ENCODE measurements at regions not wholly inside any gene's neighbourhood (a gene's known extent, or its start where the extent isn't known, plus 50 kb on each side); places are given as distances from the start of the nearest gene placed in this dataset.

- WGBS (ENCODE audit: insufficient coverage): 66% methylated on average over 5 of the region's 5 CpGs
- Histone ChIP-seq H3K79me2 (ENCODE audit: control insufficient read depth, insufficient read depth, low read length) (no peaks in the 10 kb centered on the region), H3K27me3 (replicated peaks in 1 of 4; ENCODE audit: control extremely low read depth in 1 of 4, control insufficient read depth in 3 of 4, insufficient read depth in 4 of 4, low read length in 3 of 4) (no peaks in the 10 kb centered on the region), H3K4me2 (replicated peaks; ENCODE audit: low read depth, low read length, poor library complexity, severe bottlenecking) (no peak overlapping the region), H2AFZ (ENCODE audit: insufficient read depth, low read depth, low read length, poor library complexity, severe bottlenecking) (no peak overlapping the region), H3K27ac (ENCODE audit: low read length in 2 of 2) (no peak overlapping the region), H3K4me3 (ENCODE audit: control extremely low read depth in 1 of 5, extremely low read depth in 1 of 5, insufficient read depth in 1 of 5, low read depth in 2 of 5, low read length in 4 of 5) (no peak overlapping the region), H3K4me1 (ENCODE audit: control insufficient read depth in 2 of 2, insufficient read depth in 2 of 2, low read length in 2 of 2) (peaks cover 42 to 75% of the 10 kb centered on the region in 2 donors), H3K9me3 (ENCODE audit: control extremely low read depth in 1 of 3, control insufficient read depth in 2 of 3, insufficient read depth in 1 of 3, low read length in 2 of 3) (peaks cover 0 to 6% (median 0%) of the 10 kb centered on the region in 3 donors), H3K36me3 (replicated peaks in 1 of 2; ENCODE audit: control extremely low read depth in 1 of 2, control insufficient read depth in 1 of 2, extremely low read depth in 1 of 2, insufficient read depth in 2 of 2, low read length in 1 of 2) (no peaks in the 10 kb centered on the region), H4K20me1 (ENCODE audit: control insufficient read depth, insufficient read depth, low read length, poor library complexity, severe bottlenecking) (no peaks in the 10 kb centered on the region), H3K9ac (ENCODE audit: low read length) (no peak overlapping the region)
- TF ChIP-seq EZH2 (IDR thresholded peaks at IDR 0.05; ENCODE audit: borderline replicate concordance, insufficient read depth, low read depth, low read length, poor library complexity, severe bottlenecking) (no peak), CTCF (IDR thresholded peaks at IDR 0.05) (no peak)
- Mint-ChIP-seq H3K9me3 (ENCODE audit: insufficient read depth) (no peaks in the 10 kb centered on the region), H3K4me3 (no peak overlapping the region), H3K4me1 (peaks cover 73% of the 10 kb centered on the region), H3K27ac (peak overlapping the region; percentile 41), H3K27me3 (no peaks in the 10 kb centered on the region)
- ChIA-PET POLR2A (interaction anchor here (0.5 kb wide), 1 partner anchor 123 kb away, joined by 3 read pairs; no protein-coding TSS in a partner anchor), CTCF (interaction anchor here (0.6 to 4.5 kb wide), 5 partner anchors 16 to 180 kb away, joined by 3 to 17 read pairs (median 3); no protein-coding TSS in a partner anchor)
- ATAC-seq (ENCODE audit: low read depth) (no peak), DNase-seq (no peak)
- intact Hi-C loops (cut with micrococcal nuclease): no loop called here
Measured at GRCh38 chr22:22407061-22407460, 101.5 kb downstream of the ZNF280B start.

- POLR2A ChIA-PET: interaction anchor here (1.1 kb wide), 1 partner anchor 13 kb away, joined by 3 read pairs; no protein-coding TSS in a partner anchor
- peaks cover 69% of the 10 kb centered on the region for H3K4me1 Mint-ChIP-seq
- H3K79me2 ChIP-seq (ENCODE audit: control insufficient read depth, insufficient read depth, low read length): no peaks in the 10 kb centered on the region
- H3K4me1 ChIP-seq (ENCODE audit: control insufficient read depth in 2 of 2, insufficient read depth in 2 of 2, low read length in 2 of 2): peaks cover 42 to 68% of the 10 kb centered on the region in 2 donors
- no peak for ATAC-seq (ENCODE audit: low read depth)
- H3K4me2 ChIP-seq (replicated peaks; ENCODE audit: low read depth, low read length, poor library complexity, severe bottlenecking): no peak overlapping the region
- no peak overlapping the region for H3K4me3 ChIP-seq (ENCODE audit: control extremely low read depth in 1 of 5, extremely low read depth in 1 of 5, insufficient read depth in 1 of 5, low read depth in 2 of 5, low read length in 4 of 5)
- DNase-seq: no peak
- no peaks in the 10 kb centered on the region for H4K20me1 ChIP-seq (ENCODE audit: control insufficient read depth, insufficient read depth, low read length, poor library complexity, severe bottlenecking)
- no peak overlapping the region for H3K27ac ChIP-seq (ENCODE audit: low read length in 2 of 2)
- no peaks in the 10 kb centered on the region for H3K27me3 Mint-ChIP-seq
- intact Hi-C loops (cut with micrococcal nuclease): no loop called here
- no peak overlapping the region for H3K4me3 Mint-ChIP-seq
- no peak overlapping the region for H3K27ac Mint-ChIP-seq
- no peak overlapping the region for H2AFZ ChIP-seq (ENCODE audit: insufficient read depth, low read depth, low read length, poor library complexity, severe bottlenecking)
- H3K9ac ChIP-seq (ENCODE audit: low read length): no peak overlapping the region
- CTCF ChIA-PET: interaction anchor here (1.2 to 4.5 kb wide), 8 partner anchors 8 to 547 kb away, joined by 3 to 50 read pairs (median 8); no protein-coding TSS in a partner anchor
- no peaks in the 10 kb centered on the region for H3K27me3 ChIP-seq (replicated peaks in 1 of 4; ENCODE audit: control extremely low read depth in 1 of 4, control insufficient read depth in 3 of 4, insufficient read depth in 4 of 4, low read length in 3 of 4)
- TF ChIP-seq CTCF (IDR thresholded peaks at IDR 0.05): no peak
- no peak for TF ChIP-seq EZH2 (IDR thresholded peaks at IDR 0.05; ENCODE audit: borderline replicate concordance, insufficient read depth, low read depth, low read length, poor library complexity, severe bottlenecking)
- WGBS (ENCODE audit: insufficient coverage): 93% methylated on average over 2 of the region's 3 CpGs
- no peaks in the 10 kb centered on the region for H3K36me3 ChIP-seq (replicated peaks in 1 of 2; ENCODE audit: control extremely low read depth in 1 of 2, control insufficient read depth in 1 of 2, extremely low read depth in 1 of 2, insufficient read depth in 2 of 2, low read length in 1 of 2)
- H3K9me3 Mint-ChIP-seq (ENCODE audit: insufficient read depth): no peaks in the 10 kb centered on the region
- H3K9me3 ChIP-seq (ENCODE audit: control extremely low read depth in 1 of 3, control insufficient read depth in 2 of 3, insufficient read depth in 1 of 3, low read length in 2 of 3): peaks cover 0 to 6% (median 0%) of the 10 kb centered on the region in 3 donors
Measured at GRCh38 chr22:22408269-22408668, 100.3 kb downstream of the ZNF280B start.
